ENCODE measurements at regions not wholly inside any gene's neighbourhood (a gene's known extent, or its start where the extent isn't known, plus 50 kb on each side); places are given as distances from the start of the nearest gene placed in this dataset.

- Histone ChIP-seq H3K79me2 (replicated peaks; ENCODE audit: insufficient read depth, low read length) (no peaks in the 10 kb centered on the region), H2AFZ (ENCODE audit: low read depth, low read length) (no peak overlapping the region), H3K27ac (ENCODE audit: low read length) (no peak overlapping the region), H3K36me3 (ENCODE audit: insufficient read depth, low read length) (no peaks in the 10 kb centered on the region), H3K9ac (ENCODE audit: low read length) (no peak overlapping the region), H3K9me3 (ENCODE audit: low read length) (no peaks in the 10 kb centered on the region), H3K4me2 (ENCODE audit: low read length) (no peak overlapping the region), H3K9me2 (ENCODE audit: insufficient read depth, low read length) (no peaks in the 10 kb centered on the region), H3F3A (ENCODE audit: insufficient read depth, low read length, poor library complexity, severe bottlenecking) (peaks cover 2% of the 10 kb centered on the region), H4K20me1 (ENCODE audit: insufficient read depth) (no peaks in the 10 kb centered on the region), H3K4me3 (ENCODE audit: low read length) (no peak overlapping the region), H3K27me3 (ENCODE audit: insufficient read depth, low read depth, low read length) (no peaks in the 10 kb centered on the region)
- TF ChIP-seq SMC3 (conservative IDR thresholded peaks at IDR 0.05; ENCODE audit: poor library complexity) = no peak
- TF ChIP-seq EZH2 (IDR thresholded peaks at IDR 0.05; ENCODE audit: borderline replicate concordance, insufficient read depth, low read length, poor library complexity, severe bottlenecking) = no peak
- TF ChIP-seq EP300 (conservative IDR thresholded peaks at IDR 0.05; ENCODE audit: poor library complexity, severe bottlenecking) = peak; percentile 87
- TF ChIP-seq MXI1 (conservative IDR thresholded peaks at IDR 0.05; ENCODE audit: poor library complexity, severe bottlenecking) = no peak
- TF ChIP-seq CTCF (IDR thresholded peaks at IDR 0.05; ENCODE audit: poor library complexity, severe bottlenecking) = no peak
- TF ChIP-seq TAF1 (IDR thresholded peaks at IDR 0.05; ENCODE audit: low read depth) = no peak
- no peak for TF ChIP-seq RAD21 (conservative IDR thresholded peaks at IDR 0.05)
- TF ChIP-seq REST (IDR thresholded peaks at IDR 0.05; ENCODE audit: borderline replicate concordance) = no peak
- TF ChIP-seq POLR2AphosphoS5 (IDR thresholded peaks at IDR 0.05) = peak; percentile 73
Measured at GRCh38 chr9:118449554-118449953, 745.4 kb downstream of the TLR4 start.

GRCh38 chr9:118455259-118455658 lies 751.1 kb downstream of the TLR4 start:
- Histone ChIP-seq H3K9ac (ENCODE audit: low read length) (no peak overlapping the region), H3K79me2 (replicated peaks; ENCODE audit: insufficient read depth, low read length) (no peaks in the 10 kb centered on the region), H3K9me3 (ENCODE audit: low read length) (no peaks in the 10 kb centered on the region), H4K20me1 (ENCODE audit: insufficient read depth) (no peaks in the 10 kb centered on the region), H3K4me2 (ENCODE audit: low read length) (no peak overlapping the region), H3K27ac (ENCODE audit: low read length) (no peak overlapping the region), H3K27me3 (ENCODE audit: insufficient read depth, low read depth, low read length) (no peaks in the 10 kb centered on the region), H3K4me3 (ENCODE audit: low read length) (no peak overlapping the region), H2AFZ (ENCODE audit: low read depth, low read length) (no peak overlapping the region), H3F3A (ENCODE audit: insufficient read depth, low read length, poor library complexity, severe bottlenecking) (peaks cover 2% of the 10 kb centered on the region), H3K36me3 (ENCODE audit: insufficient read depth, low read length) (no peaks in the 10 kb centered on the region), H3K9me2 (ENCODE audit: insufficient read depth, low read length) (no peaks in the 10 kb centered on the region)
- TF ChIP-seq SMC3 (conservative IDR thresholded peaks at IDR 0.05; ENCODE audit: poor library complexity) = no peak

- no peaks in the 10 kb centered on the region for H4K20me1 ChIP-seq (ENCODE audit: insufficient read depth)
- no peak overlapping the region for H3K27ac ChIP-seq (ENCODE audit: low read length)
- TF ChIP-seq SMC3 (conservative IDR thresholded peaks at IDR 0.05; ENCODE audit: poor library complexity) = no peak
- TF ChIP-seq EZH2 (IDR thresholded peaks at IDR 0.05; ENCODE audit: borderline replicate concordance, insufficient read depth, low read length, poor library complexity, severe bottlenecking) = no peak
- no peak for TF ChIP-seq TAF1 (IDR thresholded peaks at IDR 0.05; ENCODE audit: low read depth)
- TF ChIP-seq CTCF (IDR thresholded peaks at IDR 0.05; ENCODE audit: poor library complexity, severe bottlenecking) = no peak
- no peak for TF ChIP-seq RAD21 (conservative IDR thresholded peaks at IDR 0.05)
- no peak for TF ChIP-seq EP300 (conservative IDR thresholded peaks at IDR 0.05; ENCODE audit: poor library complexity, severe bottlenecking)
- no peak for TF ChIP-seq REST (IDR thresholded peaks at IDR 0.05; ENCODE audit: borderline replicate concordance)
- TF ChIP-seq POLR2AphosphoS5 (IDR thresholded peaks at IDR 0.05) = no peak
- no peak for TF ChIP-seq MXI1 (conservative IDR thresholded peaks at IDR 0.05; ENCODE audit: poor library complexity, severe bottlenecking)
- H3K9ac ChIP-seq (ENCODE audit: low read length) = no peak overlapping the region
- no peaks in the 10 kb centered on the region for H3K27me3 ChIP-seq (ENCODE audit: insufficient read depth, low read depth, low read length)
- no peak overlapping the region for H3K4me2 ChIP-seq (ENCODE audit: low read length)
- no peaks in the 10 kb centered on the region for H3K36me3 ChIP-seq (ENCODE audit: insufficient read depth, low read length)
- H2AFZ ChIP-seq (ENCODE audit: low read depth, low read length) = no peak overlapping the region
- no peak overlapping the region for H3K4me3 ChIP-seq (ENCODE audit: low read length)
- no peaks in the 10 kb centered on the region for H3F3A ChIP-seq (ENCODE audit: insufficient read depth, low read length, poor library complexity, severe bottlenecking)
- no peaks in the 10 kb centered on the region for H3K9me2 ChIP-seq (ENCODE audit: insufficient read depth, low read length)
- no peaks in the 10 kb centered on the region for H3K79me2 ChIP-seq (replicated peaks; ENCODE audit: insufficient read depth, low read length)
- H3K9me3 ChIP-seq (ENCODE audit: low read length) = no peaks in the 10 kb centered on the region
Measured at GRCh38 chr9:118455788-118456187, 751.6 kb downstream of the TLR4 start.

Measured in neural cell (in vitro differentiated cells).